Gastrocnemius medialis (tissue), 4 donors: ENCODE measurements at regions not wholly inside any gene's neighbourhood (a gene's known extent, or its start where the extent isn't known, plus 50 kb on each side); places are given as distances from the start of the nearest gene placed in this dataset.
A peak's percentile ranks its signal among the peaks of the same experiment; 100 is the strongest.

Source experiments
- ATAC-seq, 2 donors: fragments of 150-250 bp; one replicate each; pipeline ENCODE4 v1.9.1; 2016
- DNase-seq, 2 donors: peaks; one replicate each; pipeline ENCODE4 v3.0.0-alpha.2; 2019
- H3K27ac ChIP-seq, 4 donors: fragments of 200-600 bp; sonication (generic); 1 replicate in 1 of 4; 2 replicates in 3 of 4; pipeline ENCODE4 v1.5.1; 2016 to 2018; ENCODE audit warnings: mild to moderate bottlenecking in 2 of 4, moderate library complexity in 1 of 4
- H3K27me3 ChIP-seq, 3 donors: fragments of 200-600 bp; sonication (generic) in 2 of 3; 1 replicate in 1 of 3; 2 replicates in 2 of 3; pipeline versions ENCODE4 v1.5.1 to v1.6.0; 2016 to 2019; ENCODE audit warnings: mild to moderate bottlenecking in 1 of 3, moderate library complexity in 1 of 3
- H3K36me3 ChIP-seq, 2 donors: fragments of 200-600 bp; sonication (generic) in 1 of 2; one replicate each; pipeline ENCODE4 v1.5.1; 2017 to 2018
- H3K4me1 ChIP-seq, 2 donors: fragments of 200-600 bp; sonication (generic) in 1 of 2; one replicate each; pipeline ENCODE4 v1.5.1; 2016 to 2017; ENCODE audit warnings: mild to moderate bottlenecking in 2 of 2
- H3K4me3 ChIP-seq, 4 donors: fragments of 200-600 bp; sonication (generic) in 3 of 4; 1 replicate in 1 of 4; 2 replicates in 3 of 4; pipeline ENCODE4 v1.5.1; 2016 to 2019; ENCODE audit warnings: mild to moderate bottlenecking in 2 of 4
- H3K9me3 ChIP-seq, 3 donors: fragments of 200-600 bp; sonication (generic) in 2 of 3; 1 replicate in 1 of 3; 2 replicates in 2 of 3; pipeline ENCODE4 v1.5.1; 2016 to 2019
- POLR2A ChIP-seq, 2 donors: fragments of 450-650 bp; IDR thresholded peaks; one replicate each; pipeline ENCODE4 v1.6.1; 2017; ENCODE audit warnings: antibody characterized with exemption in 2 of 2, mild to moderate bottlenecking in 2 of 2, moderate library complexity in 2 of 2
- in situ Hi-C, 4 donors: fragments of 200-750 bp; cut with MboI; loops; one replicate each; pipeline versions ENCODE4 v1.15.0 to v1.8.0; 2017; ENCODE audit warnings: low sequenced_read_pairs in 4 of 4
- intact Hi-C: fragments of 100-400 bp; cut with DNase I; formaldehyde crosslinking; loops from one replicate; pipeline ENCODE4 v1.15.1; 2023; ENCODE audit warnings: low total_unique reads
- TF ChIP-seq, protein P1 (sequence below), 5 experiments: fragments of 450-650 bp in 3 of 5; fragments of 200-600 bp in 2 of 5; sonication (generic) in 2 of 5; IDR thresholded peaks in 4 of 5; conservative IDR thresholded peaks in 1 of 5; 1 replicate in 4 of 5; 2 replicates in 1 of 5; pipeline ENCODE4 v1.5.1; 2016 to 2019; ENCODE audit warnings: antibody characterized with exemption in 5 of 5, mild to moderate bottlenecking in 3 of 5, moderate library complexity in 3 of 5

DNA sequence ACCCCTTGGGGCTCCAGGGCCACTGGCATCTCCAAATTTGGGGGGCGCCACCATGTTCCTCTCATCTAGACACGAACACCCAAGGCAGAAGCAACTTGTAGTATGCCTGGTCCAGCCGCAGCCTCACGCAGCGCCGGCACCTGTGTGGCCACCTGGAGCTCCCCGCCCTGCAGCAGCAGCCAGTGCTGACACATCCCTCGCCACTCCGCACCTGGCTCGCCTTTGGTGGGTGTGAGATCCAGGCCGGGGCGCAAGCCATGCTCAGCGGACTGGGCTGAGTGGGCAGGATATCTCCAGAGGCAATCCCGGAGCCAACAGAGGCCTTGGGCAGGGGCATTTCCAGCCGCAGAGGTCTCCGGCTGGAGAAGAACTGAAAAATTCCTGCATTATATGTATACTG lies 1563.7 kb downstream of the NCAM2 start:
- H3K36me3 ChIP-seq, result no peaks in the 10 kb centered on the region
- no peak for ATAC-seq
- TF ChIP-seq, protein P1, sequence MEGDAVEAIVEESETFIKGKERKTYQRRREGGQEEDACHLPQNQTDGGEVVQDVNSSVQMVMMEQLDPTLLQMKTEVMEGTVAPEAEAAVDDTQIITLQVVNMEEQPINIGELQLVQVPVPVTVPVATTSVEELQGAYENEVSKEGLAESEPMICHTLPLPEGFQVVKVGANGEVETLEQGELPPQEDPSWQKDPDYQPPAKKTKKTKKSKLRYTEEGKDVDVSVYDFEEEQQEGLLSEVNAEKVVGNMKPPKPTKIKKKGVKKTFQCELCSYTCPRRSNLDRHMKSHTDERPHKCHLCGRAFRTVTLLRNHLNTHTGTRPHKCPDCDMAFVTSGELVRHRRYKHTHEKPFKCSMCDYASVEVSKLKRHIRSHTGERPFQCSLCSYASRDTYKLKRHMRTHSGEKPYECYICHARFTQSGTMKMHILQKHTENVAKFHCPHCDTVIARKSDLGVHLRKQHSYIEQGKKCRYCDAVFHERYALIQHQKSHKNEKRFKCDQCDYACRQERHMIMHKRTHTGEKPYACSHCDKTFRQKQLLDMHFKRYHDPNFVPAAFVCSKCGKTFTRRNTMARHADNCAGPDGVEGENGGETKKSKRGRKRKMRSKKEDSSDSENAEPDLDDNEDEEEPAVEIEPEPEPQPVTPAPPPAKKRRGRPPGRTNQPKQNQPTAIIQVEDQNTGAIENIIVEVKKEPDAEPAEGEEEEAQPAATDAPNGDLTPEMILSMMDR (IDR thresholded peaks at IDR 0.05 in 4 of 5, conservative IDR thresholded peaks at IDR 0.05 in 1 of 5), result no peak
- TF ChIP-seq POLR2A (IDR thresholded peaks at IDR 0.05), result no peak
- no peak for DNase-seq
- H3K4me1 ChIP-seq, result no peaks in the 10 kb centered on the region
- no peaks in the 10 kb centered on the region for H3K27me3 ChIP-seq
- H3K9me3 ChIP-seq, result no peaks in the 10 kb centered on the region
- H3K4me3 ChIP-seq, result no peak overlapping the region
- in situ Hi-C loops, result no loop called here
- H3K27ac ChIP-seq, result no peak overlapping the region
- intact Hi-C loops, result no loop called here

DNA sequence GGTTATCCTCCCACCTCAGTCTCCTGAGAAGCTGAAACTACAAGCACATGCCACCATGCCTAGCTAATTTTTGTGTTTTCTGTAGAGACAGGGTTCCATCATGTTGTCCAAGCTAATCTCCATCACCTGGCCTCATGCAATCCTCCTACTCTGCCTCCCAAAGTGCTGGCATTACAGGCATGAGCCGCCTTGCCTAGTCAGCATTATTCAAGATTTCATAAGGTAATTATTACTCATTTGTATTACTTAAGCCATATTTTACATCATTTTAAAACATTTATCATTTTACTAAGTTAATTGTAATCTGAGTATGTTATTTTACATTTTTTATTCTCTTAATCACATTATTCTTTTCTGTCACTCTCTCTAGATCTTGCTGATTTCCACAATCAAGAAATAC lies 1575.6 kb downstream of the NCAM2 start:
- no peak for TF ChIP-seq POLR2A (IDR thresholded peaks at IDR 0.05)
- TF ChIP-seq, protein P1 (IDR thresholded peaks at IDR 0.05 in 4 of 5, conservative IDR thresholded peaks at IDR 0.05 in 1 of 5), result no peak
- ATAC-seq (no peak), DNase-seq (no peak)
- in situ Hi-C loops (no loop called here), intact Hi-C loops (no loop called here)
- no peaks in the 10 kb centered on the region for H3K27me3 ChIP-seq
- H3K36me3 ChIP-seq, result no peaks in the 10 kb centered on the region
- H3K4me3 ChIP-seq, result no peak overlapping the region
- H3K4me1 ChIP-seq, result no peaks in the 10 kb centered on the region
- H3K9me3 ChIP-seq, result no peaks in the 10 kb centered on the region
- no peak overlapping the region for H3K27ac ChIP-seq

DNA sequence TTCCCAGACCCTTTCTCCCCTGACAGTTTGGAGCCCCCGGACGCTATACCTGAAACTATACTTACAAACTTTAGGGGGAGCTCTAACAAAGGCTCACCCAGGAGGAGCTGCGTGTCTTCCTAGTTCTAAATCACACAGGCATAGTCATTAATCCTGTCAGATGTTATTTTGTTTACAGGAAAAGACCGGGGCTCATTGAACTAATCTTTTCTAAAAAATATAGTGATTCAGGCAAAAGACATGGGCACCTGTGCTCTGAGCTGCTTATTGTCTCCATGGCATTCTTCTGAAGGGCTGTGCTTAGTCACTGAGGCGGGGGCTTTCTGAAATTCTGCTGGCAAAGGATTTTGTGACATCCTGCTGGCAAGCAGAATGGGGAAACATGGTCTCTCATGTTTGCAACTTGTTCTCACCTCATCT lies 1577.0 kb downstream of the NCAM2 start:
- TF ChIP-seq, protein P1 (IDR thresholded peaks at IDR 0.05 in 4 of 5, conservative IDR thresholded peaks at IDR 0.05 in 1 of 5), result no peak
- TF ChIP-seq POLR2A (IDR thresholded peaks at IDR 0.05), result no peak
- Histone ChIP-seq H3K27me3 (no peaks in the 10 kb centered on the region), H3K9me3 (no peaks in the 10 kb centered on the region), H3K4me3 (no peak overlapping the region), H3K4me1 (no peaks in the 10 kb centered on the region), H3K27ac (no peak overlapping the region), H3K36me3 (no peaks in the 10 kb centered on the region)
- peak; percentile 41 to 47 for ATAC-seq
- no peak for DNase-seq
- intact Hi-C loops (no loop called here), in situ Hi-C loops (no loop called here)

DNA sequence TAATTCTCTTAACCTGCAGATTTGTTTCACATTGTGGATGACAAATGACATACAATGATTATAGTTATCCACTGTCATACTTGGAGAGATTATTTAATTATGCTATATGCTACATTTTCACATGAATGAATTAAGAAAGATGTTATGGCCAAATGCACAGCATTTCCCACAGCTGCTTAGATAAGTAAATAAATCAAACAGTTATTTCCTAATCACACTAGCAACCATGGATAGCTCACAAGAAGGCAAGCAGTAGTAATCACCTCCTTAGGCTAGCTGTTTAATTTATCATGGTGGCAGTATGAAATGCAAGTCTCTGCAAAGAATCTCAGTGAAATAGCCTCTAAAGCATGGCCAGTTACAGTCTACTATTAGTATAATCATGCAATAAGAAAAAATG lies 1581.5 kb downstream of the NCAM2 start:
- Histone ChIP-seq H3K27me3 (no peaks in the 10 kb centered on the region), H3K27ac (no peak overlapping the region), H3K36me3 (no peaks in the 10 kb centered on the region), H3K9me3 (no peaks in the 10 kb centered on the region), H3K4me3 (no peak overlapping the region), H3K4me1 (no peaks in the 10 kb centered on the region)
- no peak for DNase-seq
- ATAC-seq, result no peak
- TF ChIP-seq, protein P1 (IDR thresholded peaks at IDR 0.05 in 4 of 5, conservative IDR thresholded peaks at IDR 0.05 in 1 of 5), result no peak
- no peak for TF ChIP-seq POLR2A (IDR thresholded peaks at IDR 0.05)
- in situ Hi-C loops (no loop called here), intact Hi-C loops (no loop called here)

- Histone ChIP-seq H3K36me3 (no peaks in the 10 kb centered on the region), H3K4me1 (no peaks in the 10 kb centered on the region), H3K4me3 (no peak overlapping the region), H3K27ac (no peak overlapping the region), H3K9me3 (no peaks in the 10 kb centered on the region), H3K27me3 (no peaks in the 10 kb centered on the region)
- in situ Hi-C loops, result no loop called here
- DNase-seq, result no peak
- intact Hi-C loops, result no loop called here
- ATAC-seq, result no peak
- no peak for TF ChIP-seq POLR2A (IDR thresholded peaks at IDR 0.05)
- TF ChIP-seq, protein P1 (IDR thresholded peaks at IDR 0.05 in 4 of 5, conservative IDR thresholded peaks at IDR 0.05 in 1 of 5), result no peak
Observed at GRCh38 chr21:22582026-22582425, 1583.8 kb downstream of the NCAM2 start.
